Panc1 (cell line): ENCODE measurements at regions not wholly inside any gene's neighbourhood (a gene's known extent, or its start where the extent isn't known, plus 50 kb on each side); places are given as distances from the start of the nearest gene placed in this dataset.

Source experiments
- ATAC-seq: fragments of 200-7000 bp; cut with Tn5 transposase; 2 replicates; pipeline ENCODE4 v1.9.1; 2020; ENCODE audit warnings: mild to moderate bottlenecking, moderate library complexity
- BruUV-seq: library from RNA; stranded (reverse); fragments of 400-500 nt; replicated peaks from 2 replicates; lab custom pipeline; 2021; lab: Mats Ljungman, UMichigan
- CTCF ChIA-PET: fragments of 300-600 bp; sonication (Branson Sonifier 250); formaldehyde crosslinking; loops from one replicate; lab custom pipeline; 2022; ENCODE audit warnings: antibody characterized with exemption; lab: Charles Lee
- POLR2A ChIA-PET: fragments of 300-600 bp; sonication (Branson Sonifier 250); formaldehyde crosslinking; loops from one replicate; lab custom pipeline; 2022; ENCODE audit warnings: antibody characterized with exemption; lab: Charles Lee
- DNase-seq: peaks from one replicate; pipeline ENCODE4 v3.0.0-alpha.2; 2010; ENCODE audit warnings: low read depth, low spot score
- H3K27ac ChIP-seq: 2 replicates; pipeline ENCODE4 v1.5.1; 2011; ENCODE audit warnings: mild to moderate bottlenecking, low read length, inconsistent platforms
- H3K27me3 ChIP-seq: fragments of 200-500 bp; sonication (Bioruptor generic); 2 replicates; pipeline ENCODE4 v1.6.0; 2014; ENCODE audit warnings: low read length, inconsistent platforms; ENCODE audit not compliant: control insufficient read depth, insufficient read depth
- H3K36me3 ChIP-seq: fragments of 200-500 bp; sonication (Bioruptor generic); 2 replicates; pipeline ENCODE4 v1.5.1; 2014; ENCODE audit warnings: inconsistent platforms, mild to moderate bottlenecking, low read length, moderate library complexity; ENCODE audit not compliant: control insufficient read depth, insufficient read depth
- H3K4me1 ChIP-seq: 2 replicates; pipeline ENCODE4 v1.5.1; 2011; ENCODE audit warnings: inconsistent platforms, mild to moderate bottlenecking, low read length, moderate library complexity; ENCODE audit not compliant: control insufficient read depth, insufficient read depth
- H3K4me3 ChIP-seq, 2 experiments: 2 replicates each; pipeline ENCODE4 v1.5.1; 2011 to 2012; ENCODE audit warnings: low read depth in 2 of 2, low read length in 2 of 2, mild to moderate bottlenecking in 2 of 2, inconsistent platforms in 1 of 2, moderate library complexity in 1 of 2
- H3K9me3 ChIP-seq: fragments of 200-500 bp; sonication (Bioruptor generic); 2 replicates; pipeline ENCODE4 v1.5.1; 2014; ENCODE audit warnings: low read depth, mild to moderate bottlenecking, inconsistent platforms, low read length, moderate library complexity; ENCODE audit not compliant: control insufficient read depth, insufficient read depth
- CTCF ChIP-seq: fragments of 450-650 bp; IDR thresholded peaks from 2 replicates; pipeline ENCODE4 v1.5.1; 2017; ENCODE audit warnings: mild to moderate bottlenecking
- POLR2AphosphoS5 ChIP-seq: IDR thresholded peaks from 2 replicates; pipeline ENCODE4 v1.6.1; 2012; ENCODE audit warnings: mild to moderate bottlenecking, low read depth, low read length, moderate library complexity
- REST ChIP-seq, 2 experiments: IDR thresholded peaks; 2 replicates each; pipeline ENCODE4 v1.6.1; 2011 to 2012; ENCODE audit warnings: low read depth in 2 of 2, control low read depth in 1 of 2, low read length in 1 of 2, mild to moderate bottlenecking in 1 of 2, moderate library complexity in 1 of 2; ENCODE audit not compliant: insufficient read depth in 1 of 2
- SIN3A ChIP-seq: IDR thresholded peaks from 2 replicates; pipeline ENCODE4 v1.6.1; 2012; ENCODE audit warnings: low read depth, mild to moderate bottlenecking, low read length, moderate library complexity, borderline replicate concordance; ENCODE audit not compliant: insufficient read depth
- TCF7L2 ChIP-seq: IDR thresholded peaks from 2 replicates; pipeline ENCODE4 v1.6.1; 2011; ENCODE audit warnings: mild to moderate bottlenecking, low read depth, low read length, inconsistent platforms
- in situ Hi-C: cut with HindIII; loops from 2 replicates; pipeline ENCODE4 v1.10.0; 2016; ENCODE audit warnings: low sequenced_read_pairs, low pct_unique_long_range_greater_than_20kb
- intact Hi-C: fragments of 100-400 bp; cut with micrococcal nuclease; formaldehyde crosslinking; loops from one replicate; pipeline ENCODE4 v1.10.0; 2022; ENCODE audit not compliant: unreplicated experiment

- Histone ChIP-seq H3K4me3 (no peak overlapping the region), H3K9me3 (no peaks in the 10 kb centered on the region), H3K27me3 (no peaks in the 10 kb centered on the region), H3K27ac (no peak overlapping the region), H3K4me1 (no peaks in the 10 kb centered on the region), H3K36me3 (no peaks in the 10 kb centered on the region)
- ChIA-PET CTCF (no interaction called here), POLR2A (no interaction called here)
- in situ Hi-C loops = no loop called here
- DNase-seq = no peak
- TF ChIP-seq SIN3A (no peak), CTCF (no peak), TCF7L2 (no peak), REST (IDR thresholded peaks at IDR 0.05; ENCODE audit: insufficient read depth in 1 of 2, low read depth in 2 of 2, low read length in 1 of 2) (no peak), POLR2AphosphoS5 (no peak)
- no peak for ATAC-seq
- intact Hi-C loops = no loop called here
- BruUV-seq = no TSS peak
These were observed 508.6 kb upstream of the SUCLG2 start for GRCh38 chr3:68163062-68163461.

GRCh38 chr3:68162644-68163043 lies 508.2 kb upstream of the SUCLG2 start:
- H3K9me3 ChIP-seq = no peaks in the 10 kb centered on the region
- ChIA-PET POLR2A (no interaction called here), CTCF (no interaction called here)
- in situ Hi-C loops (no loop called here), intact Hi-C loops (no loop called here)
- H3K27ac ChIP-seq = no peak overlapping the region
- ATAC-seq (no peak), DNase-seq (no peak)
- H3K27me3 ChIP-seq = no peaks in the 10 kb centered on the region
- BruUV-seq = no TSS peak
- H3K36me3 ChIP-seq = no peaks in the 10 kb centered on the region
- TF ChIP-seq POLR2AphosphoS5 (no peak), CTCF (no peak), SIN3A (no peak), REST (IDR thresholded peaks at IDR 0.05; ENCODE audit: insufficient read depth in 1 of 2, low read depth in 2 of 2, low read length in 1 of 2) (no peak), TCF7L2 (no peak)
- no peak overlapping the region for H3K4me3 ChIP-seq
- H3K4me1 ChIP-seq = no peaks in the 10 kb centered on the region
